Vagina (tissue), 2 donors: ENCODE measurements at regions not wholly inside any gene's neighbourhood (a gene's known extent, or its start where the extent isn't known, plus 50 kb on each side); places are given as distances from the start of the nearest gene placed in this dataset.

Experiments
- POLR2AphosphoS5 ChIP-seq, 2 donors: sonication (generic); formaldehyde crosslinking; IDR thresholded peaks; one replicate each; pipeline ENCODE4 v1.9.0; 2017; ENCODE audit warnings: antibody characterized with exemption in 2 of 2, mild to moderate bottlenecking in 2 of 2, low read depth in 1 of 2; ENCODE audit not compliant: insufficient read depth in 1 of 2
- TF ChIP-seq, protein P1 (sequence below), 3 experiments: fragments of 450-650 bp in 2 of 3; fragments of 200-600 bp in 1 of 3; sonication (generic) in 1 of 3; IDR thresholded peaks; one replicate each; pipeline ENCODE4 v1.5.1; 2017 to 2019; ENCODE audit warnings: antibody characterized with exemption in 3 of 3, mild to moderate bottlenecking in 2 of 3, moderate library complexity in 2 of 3

DNA sequence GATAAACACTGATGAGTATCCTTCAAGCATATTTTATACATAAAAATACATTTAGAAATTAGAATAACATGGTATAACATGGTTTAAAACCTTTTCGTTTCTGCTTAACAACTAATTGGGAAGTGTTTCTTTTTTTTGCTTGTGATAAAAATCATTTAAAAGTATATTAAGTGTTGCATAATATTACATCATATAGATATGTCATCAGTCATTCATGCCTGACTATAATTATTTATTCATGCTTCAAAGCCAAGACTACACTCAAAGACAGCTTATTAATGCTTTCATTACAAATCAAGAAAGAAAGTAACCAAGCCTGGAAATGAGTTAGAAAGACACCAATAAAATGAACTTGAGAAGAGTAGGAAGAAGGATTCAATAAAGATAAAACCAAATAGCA is 136.6 kb upstream of the TP63 start:
- TF ChIP-seq, protein P1, sequence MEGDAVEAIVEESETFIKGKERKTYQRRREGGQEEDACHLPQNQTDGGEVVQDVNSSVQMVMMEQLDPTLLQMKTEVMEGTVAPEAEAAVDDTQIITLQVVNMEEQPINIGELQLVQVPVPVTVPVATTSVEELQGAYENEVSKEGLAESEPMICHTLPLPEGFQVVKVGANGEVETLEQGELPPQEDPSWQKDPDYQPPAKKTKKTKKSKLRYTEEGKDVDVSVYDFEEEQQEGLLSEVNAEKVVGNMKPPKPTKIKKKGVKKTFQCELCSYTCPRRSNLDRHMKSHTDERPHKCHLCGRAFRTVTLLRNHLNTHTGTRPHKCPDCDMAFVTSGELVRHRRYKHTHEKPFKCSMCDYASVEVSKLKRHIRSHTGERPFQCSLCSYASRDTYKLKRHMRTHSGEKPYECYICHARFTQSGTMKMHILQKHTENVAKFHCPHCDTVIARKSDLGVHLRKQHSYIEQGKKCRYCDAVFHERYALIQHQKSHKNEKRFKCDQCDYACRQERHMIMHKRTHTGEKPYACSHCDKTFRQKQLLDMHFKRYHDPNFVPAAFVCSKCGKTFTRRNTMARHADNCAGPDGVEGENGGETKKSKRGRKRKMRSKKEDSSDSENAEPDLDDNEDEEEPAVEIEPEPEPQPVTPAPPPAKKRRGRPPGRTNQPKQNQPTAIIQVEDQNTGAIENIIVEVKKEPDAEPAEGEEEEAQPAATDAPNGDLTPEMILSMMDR (IDR thresholded peaks at IDR 0.05), result no peak
- TF ChIP-seq POLR2AphosphoS5 (IDR thresholded peaks at IDR 0.05; ENCODE audit: insufficient read depth in 1 of 2, low read depth in 1 of 2), result no peak
